ENCODE measurements at regions not wholly inside any gene's neighbourhood (a gene's known extent, or its start where the extent isn't known, plus 50 kb on each side); places are given as distances from the start of the nearest gene placed in this dataset.

DNA sequence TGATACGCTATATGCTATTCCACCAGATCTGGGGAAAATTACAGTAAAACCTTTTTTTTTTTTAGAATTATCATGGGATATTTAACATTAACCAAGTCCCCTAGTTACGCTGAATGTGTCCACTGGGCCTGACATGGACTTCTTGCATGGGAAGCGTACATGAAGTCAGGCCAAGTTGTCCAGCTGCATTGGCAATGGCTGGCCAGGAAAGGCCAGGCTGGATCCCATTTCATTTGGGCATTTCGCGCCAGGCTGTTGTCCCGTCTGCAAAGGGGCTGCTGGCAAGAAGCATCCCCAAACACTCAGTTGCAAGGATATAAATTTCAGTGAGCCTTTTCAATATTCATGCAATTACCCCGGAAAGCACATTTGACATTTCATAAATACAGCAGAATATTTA, 933.3 kb downstream of the GRID1 start:
- TF ChIP-seq EZH2 (IDR thresholded peaks at IDR 0.05; ENCODE audit: borderline replicate concordance) (no peak), CTCF (IDR thresholded peaks at IDR 0.05; ENCODE audit: poor library complexity) (no peak)
